ENCODE measurements at regions not wholly inside any gene's neighbourhood (a gene's known extent, or its start where the extent isn't known, plus 50 kb on each side); places are given as distances from the start of the nearest gene placed in this dataset.

DNA sequence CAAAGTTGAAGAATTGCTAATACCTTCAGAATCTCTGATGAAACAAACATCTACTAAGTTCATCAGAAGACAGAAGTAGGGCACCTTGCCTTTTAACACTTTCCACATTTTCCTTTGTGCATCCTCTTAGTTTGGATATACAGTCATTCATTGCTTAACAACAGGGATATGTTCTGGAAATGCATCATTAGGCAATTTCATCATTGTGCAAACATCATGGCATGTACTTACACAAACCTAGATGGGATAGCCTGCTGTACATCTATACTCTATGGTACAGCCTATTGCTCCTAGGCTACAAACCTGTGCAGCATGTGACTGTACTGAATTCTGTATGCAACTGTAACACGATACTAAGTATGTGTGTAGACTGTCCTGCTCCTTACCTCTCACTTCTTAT, 169.8 kb downstream of the SUCLA2 start:
- TF ChIP-seq, protein P1, sequence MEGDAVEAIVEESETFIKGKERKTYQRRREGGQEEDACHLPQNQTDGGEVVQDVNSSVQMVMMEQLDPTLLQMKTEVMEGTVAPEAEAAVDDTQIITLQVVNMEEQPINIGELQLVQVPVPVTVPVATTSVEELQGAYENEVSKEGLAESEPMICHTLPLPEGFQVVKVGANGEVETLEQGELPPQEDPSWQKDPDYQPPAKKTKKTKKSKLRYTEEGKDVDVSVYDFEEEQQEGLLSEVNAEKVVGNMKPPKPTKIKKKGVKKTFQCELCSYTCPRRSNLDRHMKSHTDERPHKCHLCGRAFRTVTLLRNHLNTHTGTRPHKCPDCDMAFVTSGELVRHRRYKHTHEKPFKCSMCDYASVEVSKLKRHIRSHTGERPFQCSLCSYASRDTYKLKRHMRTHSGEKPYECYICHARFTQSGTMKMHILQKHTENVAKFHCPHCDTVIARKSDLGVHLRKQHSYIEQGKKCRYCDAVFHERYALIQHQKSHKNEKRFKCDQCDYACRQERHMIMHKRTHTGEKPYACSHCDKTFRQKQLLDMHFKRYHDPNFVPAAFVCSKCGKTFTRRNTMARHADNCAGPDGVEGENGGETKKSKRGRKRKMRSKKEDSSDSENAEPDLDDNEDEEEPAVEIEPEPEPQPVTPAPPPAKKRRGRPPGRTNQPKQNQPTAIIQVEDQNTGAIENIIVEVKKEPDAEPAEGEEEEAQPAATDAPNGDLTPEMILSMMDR (IDR thresholded peaks at IDR 0.05; ENCODE audit: extremely low read depth in 1 of 2, insufficient read depth in 1 of 2, low read depth in 1 of 2, low read length in 2 of 2): no peak
- TF ChIP-seq JUN (IDR thresholded peaks at IDR 0.05; ENCODE audit: borderline replicate concordance, insufficient read depth, insufficient read length, low read depth) (no peak), POLR2A (IDR thresholded peaks at IDR 0.05; ENCODE audit: low read depth, low read length) (no peak), EZH2 (IDR thresholded peaks at IDR 0.05; ENCODE audit: borderline replicate concordance, low read depth, low read length, severe bottlenecking) (no peak), POLR2AphosphoS5 (IDR thresholded peaks at IDR 0.05; ENCODE audit: insufficient read depth, low read depth, low read length) (no peak), FOS (IDR thresholded peaks at IDR 0.05; ENCODE audit: borderline replicate concordance, insufficient read depth, low read length) (no peak)
